ENCODE measurements at regions not wholly inside any gene's neighbourhood (a gene's known extent, or its start where the extent isn't known, plus 50 kb on each side); places are given as distances from the start of the nearest gene placed in this dataset.
"Not testable (repeated sequence)": the region's sequence is repeated elsewhere in the genome, so short reads cannot be mapped to it uniquely, and the experiment has no call there.

DNA sequence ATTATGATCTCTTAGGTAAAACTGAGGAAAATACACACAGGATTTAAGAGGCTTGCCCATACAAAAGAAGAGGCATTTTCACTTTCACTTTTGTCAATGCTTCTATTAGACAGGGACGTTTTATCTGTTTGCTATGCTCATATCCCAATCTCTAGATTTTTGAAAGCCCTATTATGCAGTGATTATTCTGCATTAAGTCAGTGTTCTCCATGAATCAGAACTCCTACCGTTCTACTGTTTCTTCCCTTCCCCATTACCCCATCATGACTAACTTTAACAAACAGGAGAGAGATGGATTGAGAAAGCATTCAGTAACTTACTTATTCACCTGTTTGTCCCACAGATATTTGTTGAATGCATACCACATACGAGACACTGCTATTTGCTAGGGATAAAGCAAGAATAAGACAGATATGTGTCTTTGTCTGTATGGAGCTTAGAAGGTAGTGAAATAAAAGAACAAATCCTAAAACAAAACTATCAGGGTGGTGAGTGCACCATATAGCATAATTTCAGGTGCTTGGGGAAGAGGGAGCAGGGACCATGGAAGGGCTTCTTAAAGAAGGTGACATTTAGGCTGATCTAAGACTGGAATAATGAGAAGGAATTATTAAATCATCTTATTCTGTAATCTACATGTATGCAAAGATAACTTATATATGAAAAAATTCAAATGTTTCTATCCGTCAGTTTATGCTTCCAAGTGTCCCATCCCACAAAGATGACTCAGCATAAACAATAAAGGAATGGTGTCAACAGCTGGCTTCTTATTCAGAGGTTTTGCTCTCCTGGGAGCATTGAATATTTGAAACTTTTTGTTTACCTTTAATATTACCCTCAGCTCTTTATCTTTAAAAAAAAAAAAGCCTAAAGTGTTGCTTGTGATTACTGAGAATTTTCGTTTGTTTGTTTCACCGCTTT lies 328.1 kb downstream of the HINT1 start:
- no peak for DNase-seq

DNA sequence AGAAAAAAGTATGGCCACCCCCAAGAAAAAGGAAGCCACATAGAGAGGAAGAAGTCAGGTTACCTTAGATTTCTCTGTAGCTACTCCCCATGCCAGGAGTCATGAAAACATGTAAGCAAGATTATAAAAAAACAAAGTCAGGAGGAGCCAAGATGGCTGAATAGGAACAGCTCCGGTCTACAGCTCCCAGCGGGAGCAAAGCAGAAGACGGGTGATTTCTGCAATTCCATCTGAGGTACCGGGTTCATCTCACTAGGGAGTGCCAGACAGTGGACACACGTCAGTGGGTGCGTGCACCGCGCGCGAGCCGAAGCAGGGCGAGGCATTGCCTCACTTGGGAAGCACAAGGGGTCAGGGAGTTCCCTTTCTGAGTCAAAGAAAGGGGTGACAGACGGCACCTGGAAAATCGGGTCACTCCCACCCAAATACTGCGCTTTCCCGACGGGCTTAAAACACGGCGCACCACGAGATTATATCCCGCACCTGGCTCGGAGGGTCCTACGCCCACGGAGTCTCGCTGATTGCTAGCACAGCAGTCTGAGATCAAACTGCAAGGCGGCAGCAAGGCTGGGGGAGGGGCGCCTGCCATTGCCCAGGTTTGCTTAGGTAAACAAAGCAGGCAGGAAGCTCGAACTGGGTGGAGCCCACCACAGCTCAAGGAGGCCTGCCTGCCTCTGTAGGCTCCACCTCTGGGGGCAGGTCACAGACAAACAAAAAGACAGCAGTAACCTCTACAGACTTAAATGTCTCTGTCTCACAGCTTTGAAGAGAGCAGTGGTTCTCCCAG lies 347.3 kb downstream of the HINT1 start:
- not testable (repeated sequence) for DNase-seq

DNA sequence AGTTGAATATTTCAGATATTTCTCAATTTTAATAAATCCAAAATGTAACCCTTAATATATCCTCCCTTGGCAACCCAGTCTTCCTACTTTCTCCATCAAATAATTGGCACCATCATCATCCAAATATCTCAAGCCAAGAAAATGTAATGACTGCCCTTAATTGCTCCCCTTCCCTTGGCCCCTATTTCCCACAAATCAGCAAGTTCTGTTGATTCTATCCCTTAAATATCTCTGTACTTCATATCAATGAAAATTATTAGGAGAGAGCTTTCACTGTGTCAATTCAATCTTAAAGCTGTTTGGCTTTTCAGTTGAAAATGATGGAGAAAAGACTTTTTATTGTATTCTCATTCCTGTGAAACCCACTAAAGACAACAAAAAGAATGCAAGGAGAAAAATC lies 349.8 kb downstream of the HINT1 start:
- no peak for DNase-seq

GRCh38 chr5:130808691-130809090 lies 356.4 kb downstream of the HINT1 start:
- DNase-seq, result no peak

- DNase-seq, result no peak
Measured at GRCh38 chr5:130805648-130806047, 359.4 kb downstream of the HINT1 start.

GRCh38 chr5:130805036-130805435 lies 360.0 kb downstream of the HINT1 start:
- no peak for DNase-seq

DNA sequence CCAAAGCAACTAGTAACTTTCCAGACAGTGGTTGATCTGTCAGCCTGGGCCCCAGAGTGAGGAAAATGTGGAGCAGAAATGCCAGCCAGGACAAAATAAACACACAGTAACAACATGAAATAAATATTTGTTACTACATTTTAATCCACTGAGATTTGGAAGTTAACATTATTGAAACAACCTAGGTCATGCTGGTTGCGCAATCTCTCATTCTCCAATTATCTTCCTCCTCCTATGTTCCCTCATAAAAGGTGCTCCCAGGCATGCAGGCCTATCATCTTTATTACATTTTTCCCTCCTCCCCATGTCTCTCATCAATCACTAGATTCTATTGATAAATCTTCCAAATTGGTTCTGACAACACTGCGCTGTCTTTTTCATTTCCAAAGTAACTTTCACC lies 363.1 kb downstream of the HINT1 start:
- DNase-seq, result no peak

DNA sequence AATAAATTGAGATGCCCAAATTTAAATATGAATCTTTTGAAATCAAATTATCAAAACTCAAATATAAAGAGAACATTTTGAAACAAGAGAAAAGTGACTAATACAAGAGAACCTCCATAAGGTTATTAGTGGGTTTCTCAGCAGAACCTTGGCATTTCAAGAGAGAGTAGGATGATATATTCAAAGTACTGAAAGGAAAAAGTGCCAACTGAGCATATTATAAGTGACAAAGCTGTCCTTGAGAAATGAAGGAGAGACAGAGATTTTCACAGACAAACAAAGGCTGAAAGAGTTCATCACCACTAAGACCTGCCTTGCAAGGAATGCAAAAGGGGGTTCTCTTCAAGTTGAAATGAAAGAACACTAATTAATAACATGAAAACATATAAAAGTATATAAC lies 366.0 kb downstream of the HINT1 start:
- no peak for DNase-seq

GRCh38 chr5:130797303-130797702 lies 367.8 kb downstream of the HINT1 start:
- DNase-seq, result no peak

- DNase-seq, result no peak
Measured at GRCh38 chr5:130796902-130797301, 368.2 kb downstream of the HINT1 start.

DNA sequence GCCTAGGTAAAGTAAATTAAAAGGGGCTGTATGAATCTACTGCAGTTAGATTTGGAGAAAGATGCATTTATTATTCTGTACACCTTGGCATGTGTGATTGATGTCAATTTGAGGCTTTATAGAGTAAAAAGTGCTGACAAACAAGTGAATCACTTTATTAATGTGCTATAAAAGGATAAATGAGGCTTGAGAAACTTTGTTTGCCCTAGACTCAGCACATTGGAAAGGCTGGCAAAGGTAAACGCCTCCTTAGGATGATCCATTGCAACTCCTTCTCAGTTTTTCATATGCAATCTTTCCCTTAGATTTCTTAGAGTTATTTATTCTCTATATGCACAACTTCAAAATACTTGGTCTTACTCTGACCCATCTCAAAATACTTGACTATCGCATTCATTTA lies 369.0 kb downstream of the HINT1 start:
- no peak for DNase-seq

- no peak for DNase-seq
Measured at GRCh38 chr5:130795037-130795436, 370.0 kb downstream of the HINT1 start.

GRCh38 chr5:130777794-130778193 lies 387.3 kb downstream of the HINT1 start:
- DNase-seq, result no peak

GRCh38 chr5:130773813-130774212 lies 391.2 kb downstream of the HINT1 start:
- no peak for DNase-seq

- DNase-seq, result no peak
Measured at GRCh38 chr5:130762031-130762430, 403.0 kb downstream of the HINT1 start.

DNA sequence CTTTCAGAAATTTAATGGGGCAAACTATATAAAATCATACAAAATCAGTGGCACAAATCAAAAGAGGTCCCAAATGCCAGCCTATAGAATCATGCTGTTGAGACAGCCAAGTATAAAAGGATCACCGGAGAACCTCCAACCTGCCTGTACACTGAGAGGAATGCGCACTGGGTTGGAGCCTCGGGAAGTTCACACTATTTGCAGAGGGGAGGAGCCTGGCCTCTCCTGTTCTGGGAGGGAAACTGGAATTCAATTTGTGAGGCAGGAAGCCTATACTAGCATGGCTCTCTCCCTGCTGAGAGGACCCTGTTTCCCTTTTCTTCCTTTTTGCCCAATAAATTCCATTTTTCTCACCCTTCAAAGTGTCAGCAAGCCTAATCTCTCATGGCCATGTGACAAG lies 406.0 kb downstream of the HINT1 start:
- no peak for DNase-seq

DNA sequence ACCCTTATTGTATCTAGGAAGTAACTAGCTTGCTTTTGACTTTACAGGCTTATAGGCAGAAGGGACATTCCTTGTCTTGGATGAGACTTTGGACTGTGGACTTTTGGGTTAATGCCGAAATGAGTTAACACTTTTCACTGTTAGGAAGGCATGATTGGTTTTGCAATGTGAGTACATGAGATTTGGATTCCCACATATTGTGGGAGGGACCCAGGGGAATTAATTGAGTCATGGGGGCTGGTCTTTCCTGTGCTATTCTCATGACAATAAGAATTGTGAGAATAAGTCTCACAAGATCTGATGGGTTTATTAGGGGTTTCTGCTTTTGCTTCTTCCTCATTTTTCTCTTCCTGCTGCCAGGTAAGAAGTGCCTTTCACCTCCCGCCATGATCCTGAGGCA lies 417.5 kb downstream of the HINT1 start:
- DNase-seq, result no peak

DNA sequence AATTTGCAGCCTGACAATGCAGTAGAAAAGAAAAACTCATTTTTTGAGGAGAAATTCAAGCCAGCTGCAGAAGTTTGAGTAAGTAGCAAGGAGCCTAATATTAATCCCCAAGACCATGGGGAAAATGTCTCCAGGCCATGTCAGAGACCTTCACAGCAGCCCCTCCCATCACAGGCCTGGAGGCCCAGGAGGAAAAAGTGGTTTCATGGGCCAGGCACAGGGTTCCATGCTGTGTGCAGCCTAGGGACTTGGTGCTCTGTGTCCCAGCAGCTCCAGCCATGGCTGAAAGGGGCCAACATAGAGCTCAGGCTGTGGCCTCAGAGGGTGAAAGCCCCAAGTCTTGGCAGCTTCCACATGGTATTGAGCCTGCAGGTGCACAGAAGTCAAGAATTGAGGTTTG lies 418.4 kb downstream of the HINT1 start:
- DNase-seq, result not testable (repeated sequence)

- DNase-seq, result peak; percentile 27
Measured at GRCh38 chr5:130743092-130743491, 422.0 kb downstream of the HINT1 start.

DNA sequence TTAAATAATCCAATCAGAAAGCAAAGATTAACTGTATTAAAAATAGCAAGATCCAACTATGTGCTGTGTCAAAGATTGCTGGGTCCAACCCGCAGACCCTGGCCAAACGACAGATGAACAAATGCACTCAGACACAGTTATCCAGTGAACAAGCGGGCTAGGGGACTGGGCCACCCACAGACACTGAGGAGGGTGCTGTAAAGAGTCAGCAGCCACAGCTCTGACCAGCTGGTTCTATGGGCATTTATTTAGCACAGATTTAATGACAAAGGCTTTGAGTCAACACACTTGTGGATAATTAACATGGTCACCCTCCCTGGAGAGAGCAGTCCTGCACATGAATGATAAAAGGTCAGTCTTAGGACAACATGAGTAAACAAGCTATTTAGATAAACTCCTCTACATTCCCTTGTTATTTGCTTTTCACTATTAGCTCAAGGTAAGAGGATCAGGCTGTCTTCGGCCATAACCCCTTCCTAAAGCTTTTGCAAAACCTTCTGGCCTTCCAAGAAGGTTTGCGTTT lies 424.9 kb downstream of the HINT1 start:
- DNase-seq, result no peak

DNA sequence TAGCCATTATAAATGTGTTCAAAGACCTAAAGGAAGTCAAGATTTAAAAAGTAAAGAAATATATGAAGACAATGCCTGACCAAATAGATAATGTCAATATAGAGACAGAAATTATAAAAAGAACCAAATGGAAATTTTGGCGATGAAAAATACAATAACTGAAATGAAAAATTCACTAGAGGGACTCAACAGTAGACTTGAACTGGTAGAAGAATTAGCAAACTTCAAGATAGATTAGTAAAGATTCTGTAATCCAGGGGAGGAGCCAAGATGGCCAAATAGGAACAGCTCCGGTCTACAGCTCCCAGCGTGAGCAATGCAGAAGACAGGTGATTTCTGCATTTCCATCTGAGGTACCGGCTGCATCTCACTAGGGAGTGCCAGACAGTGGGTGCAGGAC lies 433.2 kb downstream of the HINT1 start:
- no peak for DNase-seq

- no peak for DNase-seq
Measured at GRCh38 chr5:130729541-130729940, 435.5 kb downstream of the HINT1 start.

DNA sequence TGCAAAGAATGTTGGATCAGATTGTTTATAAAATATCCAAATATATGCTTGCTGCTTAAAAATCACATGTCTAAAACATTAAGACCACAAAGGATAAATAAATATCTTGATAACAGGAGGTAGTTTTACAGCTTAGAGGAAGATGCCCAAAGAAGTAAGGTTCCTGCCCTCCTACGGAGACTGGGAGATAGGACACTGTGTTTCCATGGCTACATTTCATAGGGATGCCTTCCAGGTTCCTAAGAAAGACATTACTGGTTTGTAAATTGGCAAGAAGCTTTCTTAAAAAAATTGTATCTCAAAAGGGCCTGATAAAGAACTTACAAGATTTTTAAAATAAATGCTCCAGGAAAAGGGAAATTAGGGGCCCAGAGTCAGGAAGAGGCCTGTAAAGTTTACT lies 437.2 kb downstream of the HINT1 start:
- no peak for DNase-seq
